Calu3 (cell line): ENCODE measurements at regions not wholly inside any gene's neighbourhood (a gene's known extent, or its start where the extent isn't known, plus 50 kb on each side); places are given as distances from the start of the nearest gene placed in this dataset.

Source experiments
- BruUV-seq: library from RNA; stranded (reverse); fragments of 400-500 nt; replicated peaks from 2 replicates; lab custom pipeline; 2021; lab: Mats Ljungman, UMichigan
- CTCF ChIA-PET: fragments of 300-600 bp; sonication (Branson Sonifier 250); formaldehyde crosslinking; loops from one replicate; lab custom pipeline; 2022; ENCODE audit warnings: antibody characterized with exemption; lab: Charles Lee
- DNase-seq: peaks from one replicate; pipeline ENCODE4 v3.0.0; 2022
- H3K27ac Mint-ChIP-seq: one replicate; pipeline ENCODE4 v1.8.0; 2022; ENCODE audit warnings: mixed read lengths; ENCODE audit not compliant: unreplicated experiment
- H3K27me3 Mint-ChIP-seq: one replicate; pipeline ENCODE4 v1.8.0; 2022; ENCODE audit warnings: mixed read lengths; ENCODE audit not compliant: unreplicated experiment
- H3K36me3 Mint-ChIP-seq: one replicate; pipeline ENCODE4 v1.8.0; 2022; ENCODE audit warnings: mild to moderate bottlenecking, moderate library complexity, mixed read lengths; ENCODE audit not compliant: insufficient read depth, unreplicated experiment
- H3K4me1 Mint-ChIP-seq: one replicate; pipeline ENCODE4 v1.8.0; 2022; ENCODE audit warnings: mild to moderate bottlenecking, low read depth, mixed read lengths; ENCODE audit not compliant: unreplicated experiment
- H3K4me3 Mint-ChIP-seq: one replicate; pipeline ENCODE4 v1.8.0; 2022; ENCODE audit warnings: mild to moderate bottlenecking, low read depth, moderate library complexity, mixed read lengths; ENCODE audit not compliant: unreplicated experiment
- H3K9me3 Mint-ChIP-seq: one replicate; pipeline ENCODE4 v1.8.0; 2022; ENCODE audit warnings: low read depth, mixed read lengths; ENCODE audit not compliant: unreplicated experiment
- intact Hi-C: fragments of 100-400 bp; cut with micrococcal nuclease; formaldehyde crosslinking; loops from one replicate; pipeline ENCODE4 v1.10.0; 2022; ENCODE audit not compliant: unreplicated experiment
- TF ChIP-seq, protein P1 (sequence below): fragments of 200-600 bp; IDR thresholded peaks from one replicate; pipeline ENCODE4 v1.8.0; 2022; ENCODE audit warnings: antibody characterized with exemption; ENCODE audit not compliant: unreplicated experiment

DNA sequence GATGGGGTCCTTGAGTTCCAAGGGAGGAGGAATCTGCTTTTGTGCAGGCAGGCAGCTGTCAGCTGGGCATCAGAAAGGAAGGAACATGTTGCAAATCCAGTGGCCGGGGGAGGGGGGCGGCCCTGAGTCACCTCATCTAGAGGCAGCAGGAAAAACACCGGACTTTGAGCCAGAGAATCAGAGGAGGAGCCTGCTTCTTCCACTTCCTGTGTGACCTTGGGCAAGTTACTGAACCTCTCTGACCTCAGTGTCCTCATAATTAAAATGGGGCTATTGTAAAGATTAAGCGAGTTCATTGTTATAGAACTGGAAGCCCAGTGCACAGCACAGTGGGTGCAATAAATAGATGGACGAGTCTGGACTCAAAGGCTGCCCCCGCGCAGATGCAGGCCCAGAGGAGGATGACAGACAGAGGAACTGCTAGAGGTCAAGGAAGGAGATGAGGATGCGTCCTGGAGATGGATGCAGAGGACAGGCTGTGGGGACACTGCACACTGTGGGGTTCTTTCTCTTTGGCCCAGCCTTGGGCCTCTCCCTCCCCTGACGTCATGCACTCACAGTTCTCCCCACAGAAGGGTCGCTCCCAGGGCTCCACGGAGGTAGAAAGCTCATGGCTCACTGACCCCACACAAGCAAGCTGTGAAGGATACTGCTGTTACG lies 714.3 kb downstream of the MATN1 start:
- H3K4me3 Mint-ChIP-seq = no peak overlapping the region
- TF ChIP-seq, protein P1, sequence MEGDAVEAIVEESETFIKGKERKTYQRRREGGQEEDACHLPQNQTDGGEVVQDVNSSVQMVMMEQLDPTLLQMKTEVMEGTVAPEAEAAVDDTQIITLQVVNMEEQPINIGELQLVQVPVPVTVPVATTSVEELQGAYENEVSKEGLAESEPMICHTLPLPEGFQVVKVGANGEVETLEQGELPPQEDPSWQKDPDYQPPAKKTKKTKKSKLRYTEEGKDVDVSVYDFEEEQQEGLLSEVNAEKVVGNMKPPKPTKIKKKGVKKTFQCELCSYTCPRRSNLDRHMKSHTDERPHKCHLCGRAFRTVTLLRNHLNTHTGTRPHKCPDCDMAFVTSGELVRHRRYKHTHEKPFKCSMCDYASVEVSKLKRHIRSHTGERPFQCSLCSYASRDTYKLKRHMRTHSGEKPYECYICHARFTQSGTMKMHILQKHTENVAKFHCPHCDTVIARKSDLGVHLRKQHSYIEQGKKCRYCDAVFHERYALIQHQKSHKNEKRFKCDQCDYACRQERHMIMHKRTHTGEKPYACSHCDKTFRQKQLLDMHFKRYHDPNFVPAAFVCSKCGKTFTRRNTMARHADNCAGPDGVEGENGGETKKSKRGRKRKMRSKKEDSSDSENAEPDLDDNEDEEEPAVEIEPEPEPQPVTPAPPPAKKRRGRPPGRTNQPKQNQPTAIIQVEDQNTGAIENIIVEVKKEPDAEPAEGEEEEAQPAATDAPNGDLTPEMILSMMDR = no peak
- no peaks in the 10 kb centered on the region for H3K27me3 Mint-ChIP-seq
- peaks cover 35% of the 10 kb centered on the region for H3K4me1 Mint-ChIP-seq
- DNase-seq = peak; percentile 57
- no peak overlapping the region for H3K27ac Mint-ChIP-seq
- CTCF ChIA-PET = interaction anchor here (0.7 kb wide), 1 partner anchor 106 kb away, joined by 3 read pairs; no protein-coding TSS in a partner anchor
- H3K36me3 Mint-ChIP-seq = no peaks in the 10 kb centered on the region
- intact Hi-C loops = no loop called here
- no TSS peak for BruUV-seq
- no peaks in the 10 kb centered on the region for H3K9me3 Mint-ChIP-seq

DNA sequence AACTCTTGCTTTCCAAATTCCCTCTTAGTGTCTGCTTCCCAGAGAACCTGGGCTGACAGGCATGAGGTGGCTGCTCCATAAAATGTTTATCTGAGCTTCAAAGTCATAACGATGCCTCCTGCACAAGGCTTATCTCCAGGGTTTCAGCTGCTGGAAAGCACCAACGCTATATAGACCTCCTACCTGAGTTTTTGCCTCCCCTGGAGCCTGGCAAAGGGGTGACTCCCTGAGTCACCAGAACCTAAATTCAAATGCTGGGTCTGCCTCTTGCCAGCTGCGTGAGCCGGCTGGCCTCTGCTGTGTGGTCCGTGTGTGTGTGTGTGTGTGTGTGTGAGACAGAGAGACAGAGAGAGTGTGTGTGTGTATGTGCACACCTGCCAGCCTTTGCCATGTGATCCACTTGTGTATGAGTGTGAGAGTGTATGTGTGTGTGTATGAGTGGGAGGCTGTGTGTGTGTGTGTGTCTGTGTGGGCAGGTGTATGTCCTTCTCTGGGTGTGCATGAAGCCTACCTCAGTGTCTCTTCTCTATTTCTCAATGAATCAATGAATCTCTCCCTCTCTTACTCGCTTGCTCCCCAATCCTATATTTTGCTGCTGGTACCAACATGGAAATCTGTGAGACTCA lies 714.9 kb downstream of the MATN1 start:
- Mint-ChIP-seq H3K27ac (no peak overlapping the region), H3K4me3 (no peak overlapping the region), H3K4me1 (peaks cover 35% of the 10 kb centered on the region), H3K9me3 (no peaks in the 10 kb centered on the region), H3K36me3 (no peaks in the 10 kb centered on the region), H3K27me3 (no peaks in the 10 kb centered on the region)
- BruUV-seq = no TSS peak
- no peak for DNase-seq
- CTCF ChIA-PET = interaction anchor here (0.7 kb wide), 1 partner anchor 106 kb away, joined by 3 read pairs; no protein-coding TSS in a partner anchor
- intact Hi-C loops = no loop called here
- TF ChIP-seq, protein P1 = no peak

DNA sequence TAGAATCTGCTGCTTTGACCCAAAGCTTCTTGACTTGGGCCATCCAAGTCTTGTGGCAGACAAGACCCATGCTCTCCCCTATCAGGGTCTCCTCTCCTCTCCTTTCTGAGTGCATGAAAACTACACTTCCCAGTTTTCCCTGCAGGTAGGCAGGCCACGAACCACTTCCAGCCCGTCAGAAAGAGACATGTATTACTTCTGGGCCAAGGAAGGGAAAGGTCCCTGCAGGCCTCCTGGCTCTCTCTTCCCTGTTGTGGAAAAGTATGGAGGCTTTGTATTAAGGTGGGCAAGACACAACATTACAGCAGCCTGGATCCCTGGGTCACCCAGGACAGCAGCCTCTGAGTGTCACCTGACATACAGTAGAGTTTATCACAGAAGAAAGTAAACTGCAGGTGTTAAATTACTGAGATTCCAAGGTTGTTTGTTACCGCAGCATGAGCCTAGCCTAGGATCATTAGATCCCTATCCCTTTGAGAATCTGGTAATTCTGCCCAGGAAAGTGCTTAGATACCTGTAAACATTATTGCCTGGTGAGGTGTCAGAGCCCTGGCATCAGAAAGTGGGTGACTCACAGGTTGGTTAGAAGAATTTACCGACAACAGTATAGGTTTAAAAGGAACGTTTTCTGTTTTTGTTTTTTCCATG lies 717.3 kb downstream of the MATN1 start:
- Mint-ChIP-seq H3K36me3 (no peaks in the 10 kb centered on the region), H3K27me3 (no peaks in the 10 kb centered on the region), H3K9me3 (no peaks in the 10 kb centered on the region), H3K27ac (peak overlapping the region; percentile 70), H3K4me1 (peaks cover 35% of the 10 kb centered on the region), H3K4me3 (no peak overlapping the region)
- DNase-seq = peak; percentile 56
- TF ChIP-seq, protein P1 = no peak
- intact Hi-C loops = no loop called here
- CTCF ChIA-PET = no interaction called here
- BruUV-seq = no TSS peak

DNA sequence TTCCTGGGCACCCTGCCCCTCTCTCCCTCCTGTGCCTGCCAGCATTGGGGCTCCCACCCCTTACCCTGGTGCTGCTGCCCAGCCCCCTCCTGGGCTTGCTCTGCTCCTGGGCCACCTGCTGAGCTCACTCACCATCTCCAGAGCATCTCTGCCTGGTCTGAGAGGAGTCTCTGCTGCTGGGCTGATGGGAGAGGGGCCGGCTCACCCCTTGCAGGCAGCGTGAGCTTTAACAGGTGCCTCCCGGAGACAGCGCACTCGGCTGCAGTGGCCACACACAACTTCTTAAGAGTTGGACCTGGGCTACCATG lies 721.7 kb downstream of the MATN1 start:
- Mint-ChIP-seq H3K27ac (no peak overlapping the region), H3K4me1 (peaks cover 17% of the 10 kb centered on the region), H3K36me3 (no peaks in the 10 kb centered on the region), H3K9me3 (no peaks in the 10 kb centered on the region), H3K27me3 (no peaks in the 10 kb centered on the region), H3K4me3 (no peak overlapping the region)
- TF ChIP-seq, protein P1 = no peak
- no peak for DNase-seq
- CTCF ChIA-PET = interaction anchor here (1.4 kb wide), 1 partner anchor 16 kb away, joined by 5 read pairs; no protein-coding TSS in a partner anchor
- intact Hi-C loops = no loop called here
- no TSS peak for BruUV-seq
